Large intestine (tissue), 3 donors: ENCODE measurements at regions not wholly inside any gene's neighbourhood (a gene's known extent, or its start where the extent isn't known, plus 50 kb on each side); places are given as distances from the start of the nearest gene placed in this dataset.
"Not testable (repeated sequence)": the region's sequence is repeated elsewhere in the genome, so short reads cannot be mapped to it uniquely, and the experiment has no call there.

Experiments used
- DNase-seq, 2 donors: peaks; one replicate each; pipeline versions ENCODE4 v3.0.0 to v3.0.0-alpha.2; 2013
- H3K27ac ChIP-seq: one replicate; pipeline ENCODE4 v1.5.1; 2013; ENCODE audit warnings: low read length
- H3K27me3 ChIP-seq: 2 replicates; pipeline ENCODE4 v1.6.1; 2013; ENCODE audit warnings: low read length; ENCODE audit not compliant: control insufficient read depth, insufficient read depth
- H3K36me3 ChIP-seq: 2 replicates; pipeline ENCODE4 v1.6.1; 2013; ENCODE audit warnings: low read length; ENCODE audit not compliant: control insufficient read depth, insufficient read depth
- H3K4me1 ChIP-seq: one replicate; pipeline ENCODE4 v1.6.1; 2013; ENCODE audit warnings: low read length; ENCODE audit not compliant: control insufficient read depth, insufficient read depth
- H3K4me3 ChIP-seq: one replicate; pipeline ENCODE4 v1.5.1; 2013; ENCODE audit warnings: low read length
- H3K9me3 ChIP-seq: one replicate; pipeline ENCODE4 v1.6.1; 2013; ENCODE audit warnings: mild to moderate bottlenecking, low read depth, low read length, moderate library complexity; ENCODE audit not compliant: control insufficient read depth
- WGBS: methylation state at CpG from one replicate; pipeline ENCODE4 v1.1.5; 2013; ENCODE audit warnings: low lambda C conversion rate; ENCODE audit not compliant: insufficient coverage; 5-methylcytosine and 5-hydroxymethylcytosine counted together

GRCh38 chr10:65620404-65621048, 1305.3 kb upstream of the LRRTM3 start:
- Histone ChIP-seq H3K27ac (no peak overlapping the region), H3K9me3 (no peaks in the 10 kb centered on the region), H3K36me3 (no peaks in the 10 kb centered on the region), H3K4me1 (no peaks in the 10 kb centered on the region), H3K27me3 (no peaks in the 10 kb centered on the region), H3K4me3 (no peak overlapping the region)
- WGBS, result 100% methylated on average over 1 of the region's 5 CpGs
- no peak for DNase-seq

- DNase-seq, result no peak
- H3K4me3 ChIP-seq, result no peak overlapping the region
- H3K4me1 ChIP-seq, result no peaks in the 10 kb centered on the region
- no peaks in the 10 kb centered on the region for H3K9me3 ChIP-seq
- no peaks in the 10 kb centered on the region for H3K36me3 ChIP-seq
- no peaks in the 10 kb centered on the region for H3K27me3 ChIP-seq
- WGBS, result 100% methylated on average over 2 of the region's 2 CpGs
- H3K27ac ChIP-seq, result no peak overlapping the region
Observed at GRCh38 chr10:65622608-65623007, 1303.2 kb upstream of the LRRTM3 start.

GRCh38 chr10:65628493-65629139, 1297.2 kb upstream of the LRRTM3 start:
- Histone ChIP-seq H3K9me3 (peaks cover 8% of the 10 kb centered on the region), H3K27ac (no peak overlapping the region), H3K4me3 (no peak overlapping the region), H3K27me3 (no peaks in the 10 kb centered on the region), H3K4me1 (no peaks in the 10 kb centered on the region), H3K36me3 (peaks cover 5% of the 10 kb centered on the region)
- WGBS, result 89% methylated on average over 3 of the region's 6 CpGs
- DNase-seq, result no peak

- Histone ChIP-seq H3K4me1 (no peaks in the 10 kb centered on the region), H3K27me3 (no peaks in the 10 kb centered on the region), H3K36me3 (no peaks in the 10 kb centered on the region), H3K4me3 (no peak overlapping the region), H3K27ac (no peak overlapping the region), H3K9me3 (peaks cover 3% of the 10 kb centered on the region)
- no CpG with 5 or more reads among the region's 1 CpG for WGBS
- DNase-seq, result no peak
Observed at GRCh38 chr10:65660006-65660405, 1265.8 kb upstream of the LRRTM3 start.

- no peaks in the 10 kb centered on the region for H3K4me1 ChIP-seq
- H3K27ac ChIP-seq, result no peak overlapping the region
- 100% methylated on average over 1 of the region's 3 CpGs for WGBS
- H3K36me3 ChIP-seq, result peaks cover 3% of the 10 kb centered on the region
- H3K4me3 ChIP-seq, result no peak overlapping the region
- no peaks in the 10 kb centered on the region for H3K9me3 ChIP-seq
- no peak for DNase-seq
- H3K27me3 ChIP-seq, result no peaks in the 10 kb centered on the region
Observed at GRCh38 chr10:65670087-65670486, 1255.7 kb upstream of the LRRTM3 start.

- no CpG with 5 or more reads among the region's 1 CpG for WGBS
- not testable (repeated sequence) for H3K9me3 ChIP-seq, H3K27me3 ChIP-seq
Observed at GRCh38 chr10:65670596-65670995, 1255.2 kb upstream of the LRRTM3 start.

GRCh38 chr10:65675236-65675635, 1250.6 kb upstream of the LRRTM3 start:
- no peaks in the 10 kb centered on the region for H3K4me1 ChIP-seq
- H3K36me3 ChIP-seq, result peaks cover under 1% of the 10 kb centered on the region
- no peak overlapping the region for H3K27ac ChIP-seq
- no peak overlapping the region for H3K4me3 ChIP-seq
- WGBS, result 100% methylated on average over 1 of the region's 7 CpGs
- peaks cover 10% of the 10 kb centered on the region for H3K9me3 ChIP-seq
- H3K27me3 ChIP-seq, result no peaks in the 10 kb centered on the region
- DNase-seq, result peak in 1 of 2 donors; percentile 38

More at GRCh38 chr10:65670596-65670995, 1255.2 kb upstream of the LRRTM3 start:
- not testable (repeated sequence) for DNase-seq, H3K36me3 ChIP-seq, H3K27ac ChIP-seq, H3K4me1 ChIP-seq, H3K4me3 ChIP-seq

GRCh38 chr10:65684896-65685295, 1240.9 kb upstream of the LRRTM3 start:
- Histone ChIP-seq H3K9me3 (no peaks in the 10 kb centered on the region), H3K4me1 (peaks cover 5% of the 10 kb centered on the region), H3K4me3 (no peak overlapping the region), H3K36me3 (no peaks in the 10 kb centered on the region), H3K27ac (peak overlapping the region; percentile 50), H3K27me3 (no peaks in the 10 kb centered on the region)
- WGBS, result 38% methylated on average over 1 of the region's 2 CpGs
- DNase-seq, result peak; percentile 75 to 88

- Histone ChIP-seq H3K27ac (no peak overlapping the region), H3K4me3 (no peak overlapping the region), H3K27me3 (no peaks in the 10 kb centered on the region), H3K4me1 (no peaks in the 10 kb centered on the region), H3K9me3 (peaks cover 5% of the 10 kb centered on the region), H3K36me3 (no peaks in the 10 kb centered on the region)
- DNase-seq, result no peak
- no CpG with 5 or more reads among the region's 1 CpG for WGBS
Observed at GRCh38 chr10:65701168-65701776, 1224.6 kb upstream of the LRRTM3 start.

- no peak overlapping the region for H3K27ac ChIP-seq
- H3K4me1 ChIP-seq, result no peaks in the 10 kb centered on the region
- DNase-seq, result no peak
- no CpG with 5 or more reads among the region's 1 CpG for WGBS
- no peaks in the 10 kb centered on the region for H3K9me3 ChIP-seq
- H3K4me3 ChIP-seq, result no peak overlapping the region
- H3K36me3 ChIP-seq, result no peaks in the 10 kb centered on the region
- no peaks in the 10 kb centered on the region for H3K27me3 ChIP-seq
Observed at GRCh38 chr10:65708057-65708456, 1217.8 kb upstream of the LRRTM3 start.
